Skin epidermis (tissue), 12 donors: ENCODE measurements at regions not wholly inside any gene's neighbourhood (a gene's known extent, or its start where the extent isn't known, plus 50 kb on each side); places are given as distances from the start of the nearest gene placed in this dataset.
"Not testable (repeated sequence)": the region's sequence is repeated elsewhere in the genome, so short reads cannot be mapped to it uniquely, and the experiment has no call there.

ENCODE experiments used
- H3K27ac ChIP-seq, 21 experiments: fragments of 200-600 bp; sonication (generic) in 11 of 21; one replicate each; pipeline ENCODE4 v1.5.0; 2020; ENCODE audit warnings: mild to moderate bottlenecking in 3 of 21, inconsistent platforms in 2 of 21, moderate library complexity in 2 of 21
- H3K4me3 ChIP-seq, 7 experiments: fragments of 200-600 bp; sonication (generic) in 2 of 7; one replicate each; pipeline ENCODE4 v1.5.0; 2020; ENCODE audit warnings: inconsistent platforms in 2 of 7, mild to moderate bottlenecking in 2 of 7, moderate library complexity in 1 of 7

DNA sequence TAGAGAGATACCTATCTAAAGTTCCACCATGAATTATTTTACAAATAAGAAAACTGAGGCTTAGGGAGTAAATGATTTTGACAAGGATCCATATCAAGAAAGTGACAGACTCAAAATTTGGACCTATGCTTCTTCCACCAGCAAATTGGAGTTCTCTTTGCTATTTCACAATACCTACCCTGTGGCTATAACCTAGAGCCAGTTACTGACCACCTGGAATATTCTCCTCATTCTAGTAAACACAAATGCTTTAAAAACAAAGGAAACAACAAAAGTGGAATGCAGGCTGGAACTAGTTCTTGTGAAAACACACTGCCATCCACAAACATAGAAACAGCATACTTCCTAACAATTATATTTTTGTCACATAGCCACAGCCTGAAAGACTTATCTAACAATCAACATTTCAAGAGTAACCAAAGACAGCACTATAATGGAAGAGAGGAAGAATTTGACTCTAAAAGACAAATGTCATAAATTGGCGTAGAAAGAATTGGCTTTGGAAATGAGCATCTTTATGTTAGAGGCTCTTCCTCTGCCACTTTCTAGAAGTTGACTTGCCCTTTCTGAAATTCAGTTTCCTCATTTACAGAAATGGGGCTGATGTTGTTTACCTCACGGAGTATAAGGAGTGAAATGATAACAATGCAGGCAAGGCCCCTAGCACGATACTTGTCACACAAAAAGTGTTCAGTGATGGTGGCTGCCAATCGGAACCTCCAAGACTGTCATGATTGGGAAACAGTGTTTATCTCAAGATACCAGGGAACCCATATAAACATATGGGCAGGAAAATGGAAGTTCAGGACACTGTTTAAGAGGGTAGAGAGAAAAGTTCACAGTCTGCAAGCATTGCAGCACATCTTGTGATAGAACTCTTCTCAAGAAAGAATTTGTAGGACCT lies 138.6 kb upstream of the LGR5 start:
- Histone ChIP-seq H3K27ac (no peak overlapping the region), H3K4me3 (no peak overlapping the region)

DNA sequence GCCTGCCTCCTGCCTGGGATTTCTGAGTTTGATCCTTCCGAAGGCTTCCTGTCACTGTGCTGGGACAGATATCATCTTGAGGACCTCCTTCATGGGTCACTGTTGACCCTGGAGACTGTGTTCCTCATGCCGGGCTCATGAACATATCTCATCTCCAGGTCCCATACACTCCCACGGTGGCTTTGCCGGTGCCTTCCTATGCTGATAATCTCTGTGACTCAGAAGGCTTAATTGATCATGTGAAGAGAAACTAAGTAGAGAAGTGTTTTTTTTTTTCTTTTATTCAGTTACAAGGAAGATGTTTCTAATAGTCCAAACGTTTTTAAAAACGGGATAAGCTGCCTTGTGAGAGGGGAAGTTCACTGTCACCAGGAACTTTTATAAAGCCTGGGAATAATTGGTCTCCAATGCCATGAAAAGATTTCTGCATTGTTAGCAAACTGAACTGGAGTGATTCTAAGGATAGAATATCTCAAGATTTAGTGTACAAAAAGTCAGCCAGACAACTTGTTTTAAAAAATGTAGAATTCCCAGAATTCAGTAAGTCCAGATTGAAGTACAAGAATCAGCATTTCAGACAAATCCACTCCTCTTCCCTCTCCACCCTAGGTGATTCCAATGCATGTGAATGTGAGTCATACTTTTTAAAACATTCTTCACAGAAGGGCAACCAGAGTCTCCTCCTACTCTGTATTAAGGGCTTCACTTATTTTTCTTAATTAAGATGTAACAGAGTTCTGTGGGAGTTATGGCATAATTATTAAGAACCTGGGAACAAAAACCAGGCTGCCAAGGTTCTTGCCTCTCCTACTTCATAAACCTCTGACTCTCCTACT lies 139.8 kb upstream of the LGR5 start:
- peak overlapping the region in 5 of 21 experiments; percentile 9 to 75 (median 50) for H3K27ac ChIP-seq

DNA sequence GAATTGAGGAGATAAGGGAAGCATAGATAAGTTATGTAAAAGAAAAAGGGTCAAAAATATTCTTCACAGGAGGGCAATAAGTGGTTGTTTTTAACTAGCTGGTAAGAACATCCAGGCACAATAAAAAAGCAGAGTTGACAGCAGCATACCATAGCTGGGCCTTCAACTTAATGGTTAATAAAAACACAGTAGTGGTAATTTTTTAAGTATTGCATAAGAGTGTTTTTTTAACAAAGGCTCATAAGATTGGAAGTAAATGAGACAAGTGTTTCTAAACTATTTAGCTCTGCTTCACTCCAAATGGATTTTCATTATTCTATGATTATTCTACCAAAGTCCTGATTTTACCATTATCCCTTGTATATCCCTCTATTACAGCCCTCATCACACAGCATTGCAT lies 140.1 kb upstream of the TSPAN8 start:
- Histone ChIP-seq H3K27ac (peak overlapping the region in 2 of 21 experiments; percentile 7 to 18), H3K4me3 (no peak overlapping the region)

More for the DNA sequence above, 139.8 kb upstream of the LGR5 start:
- no peak overlapping the region for H3K4me3 ChIP-seq

DNA sequence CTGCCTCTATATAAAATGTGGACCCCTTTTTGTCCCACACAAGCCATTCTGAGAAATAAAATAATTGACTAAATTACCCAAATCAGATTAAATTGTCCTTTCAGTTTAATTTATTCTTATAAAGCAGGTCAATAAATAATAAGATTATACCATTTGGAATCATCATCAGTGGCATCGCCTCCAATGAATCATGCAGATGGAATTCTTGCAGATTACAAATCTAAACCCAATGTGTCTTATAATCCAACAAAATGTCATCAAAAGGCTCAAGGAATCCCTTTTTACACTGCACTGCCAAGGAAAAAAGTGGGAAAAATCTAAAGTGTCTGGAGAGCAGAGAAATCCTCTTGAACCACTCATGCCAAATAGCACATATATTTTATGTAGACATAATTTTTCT lies 138.2 kb upstream of the TSPAN8 start:
- Histone ChIP-seq H3K4me3 (no peak overlapping the region), H3K27ac (no peak overlapping the region)

DNA sequence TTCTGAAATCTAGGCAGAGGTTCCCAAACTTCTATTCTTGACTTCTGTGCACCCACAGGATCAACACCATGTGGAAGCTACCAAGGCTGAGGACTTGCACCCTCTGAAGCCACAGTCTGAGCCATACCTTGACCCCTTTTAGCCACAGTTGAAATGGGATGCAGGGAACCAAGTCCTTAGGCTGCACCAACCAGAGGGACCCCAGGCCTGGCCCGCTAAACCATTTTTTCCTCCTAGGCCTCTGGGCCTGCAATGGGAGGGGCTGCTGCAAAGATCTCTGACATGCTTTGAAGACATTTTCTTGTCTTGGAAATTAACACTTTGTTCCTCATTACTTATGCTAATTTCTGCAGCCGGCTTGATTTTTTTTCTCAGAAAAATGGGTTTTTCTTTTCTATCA lies 133.9 kb upstream of the TSPAN8 start:
- H3K4me3 ChIP-seq: no peak overlapping the region
- H3K27ac ChIP-seq: no peak overlapping the region

DNA sequence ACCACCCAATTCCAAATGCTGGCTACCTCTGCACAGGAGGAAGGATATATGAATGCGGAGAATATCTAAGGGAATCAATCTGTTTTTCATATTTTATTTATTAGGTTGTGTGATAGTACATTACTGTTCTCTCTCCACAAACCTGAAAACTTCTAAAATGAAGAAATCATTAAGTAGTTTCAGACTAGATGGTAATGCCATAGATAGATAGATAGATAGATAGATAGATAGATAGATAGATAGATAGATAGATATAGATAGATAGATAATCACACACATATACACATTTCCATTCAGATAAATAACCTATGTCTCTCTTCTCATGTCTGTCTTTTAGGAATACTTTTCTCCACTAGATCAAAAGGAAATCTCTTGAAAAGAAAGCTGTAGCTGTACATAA lies 126.1 kb upstream of the TSPAN8 start:
- H3K27ac ChIP-seq: no peak overlapping the region
- H3K4me3 ChIP-seq: no peak overlapping the region

DNA sequence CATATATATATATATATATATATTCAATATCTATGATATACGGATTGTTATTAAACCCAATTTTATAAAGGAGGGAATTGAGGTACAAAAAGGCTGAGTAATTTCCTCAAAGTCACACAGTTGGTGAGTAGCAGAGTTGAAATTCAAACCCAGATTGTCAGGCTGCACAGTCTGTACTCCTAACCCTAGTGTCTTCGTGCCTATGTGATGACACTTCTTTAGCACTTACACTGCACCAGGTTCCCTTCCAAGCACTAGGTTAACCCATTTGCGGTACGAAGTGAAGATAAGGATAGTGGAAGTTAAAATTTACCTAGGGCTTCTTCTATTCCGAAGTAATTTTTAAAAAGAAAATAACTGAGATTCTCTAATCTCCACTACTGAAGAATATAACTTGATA lies 125.1 kb upstream of the TSPAN8 start:
- H3K4me3 ChIP-seq: no peak overlapping the region
- no peak overlapping the region for H3K27ac ChIP-seq

DNA sequence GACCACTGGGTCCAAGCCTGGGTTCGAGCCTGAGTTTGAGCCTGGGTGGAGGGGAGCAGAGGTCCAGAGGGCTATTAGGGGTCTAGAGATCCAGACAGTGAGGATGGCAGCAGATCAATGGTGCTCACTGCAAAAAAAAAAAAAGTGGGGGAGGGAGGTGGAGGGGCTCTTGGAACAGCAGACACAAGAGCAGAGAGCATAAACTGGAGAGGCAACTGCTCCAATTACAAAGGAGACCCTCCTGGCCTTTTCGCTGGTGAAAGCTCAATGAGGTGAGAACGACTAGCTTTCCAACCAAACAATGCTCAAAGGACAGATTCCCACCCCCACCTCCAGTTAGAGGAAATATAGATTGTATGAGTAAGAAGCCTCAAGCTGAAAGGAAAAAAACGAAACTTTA lies 124.2 kb upstream of the TSPAN8 start:
- Histone ChIP-seq H3K4me3 (no peak overlapping the region), H3K27ac (no peak overlapping the region)

DNA sequence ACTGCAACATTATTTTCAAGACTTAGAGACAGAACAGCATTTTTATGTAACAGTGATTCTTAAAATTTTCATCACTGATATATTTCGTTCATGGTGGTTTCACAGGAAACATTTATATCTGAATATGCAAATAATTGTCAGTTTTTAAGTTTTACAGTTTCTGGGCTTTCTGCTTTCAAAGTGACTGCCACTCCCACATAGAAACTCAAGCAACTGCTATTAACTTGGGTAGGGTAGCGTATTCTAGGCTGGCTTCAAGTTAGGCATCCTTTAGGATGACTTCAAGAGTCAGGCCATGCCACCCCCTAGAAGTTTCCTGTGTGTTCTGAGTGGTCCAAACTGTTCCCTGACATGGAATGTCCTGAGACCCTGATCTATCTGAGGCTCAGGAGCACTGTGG lies 123.6 kb upstream of the TSPAN8 start:
- Histone ChIP-seq H3K27ac (no peak overlapping the region), H3K4me3 (no peak overlapping the region)

DNA sequence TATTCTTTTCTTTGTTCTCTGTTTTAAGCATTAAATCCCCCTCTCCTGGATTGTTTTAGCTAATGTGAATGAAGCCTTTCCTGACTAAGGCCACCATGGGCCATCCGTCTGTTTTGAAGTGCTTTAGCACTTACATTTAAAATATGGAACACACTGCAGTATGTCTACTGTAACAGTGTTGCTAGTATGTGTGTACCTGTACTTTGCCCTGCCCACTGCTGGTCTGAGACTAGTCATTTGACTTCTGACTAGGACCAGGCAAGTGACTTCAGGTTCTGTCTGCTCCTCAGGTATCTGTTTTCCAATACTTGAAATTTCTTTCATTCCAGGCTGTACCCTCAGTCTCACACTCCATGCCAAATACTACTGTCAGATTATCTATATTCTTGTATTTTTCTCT lies 120.1 kb upstream of the TSPAN8 start:
- Histone ChIP-seq H3K4me3 (no peak overlapping the region), H3K27ac (no peak overlapping the region)

DNA sequence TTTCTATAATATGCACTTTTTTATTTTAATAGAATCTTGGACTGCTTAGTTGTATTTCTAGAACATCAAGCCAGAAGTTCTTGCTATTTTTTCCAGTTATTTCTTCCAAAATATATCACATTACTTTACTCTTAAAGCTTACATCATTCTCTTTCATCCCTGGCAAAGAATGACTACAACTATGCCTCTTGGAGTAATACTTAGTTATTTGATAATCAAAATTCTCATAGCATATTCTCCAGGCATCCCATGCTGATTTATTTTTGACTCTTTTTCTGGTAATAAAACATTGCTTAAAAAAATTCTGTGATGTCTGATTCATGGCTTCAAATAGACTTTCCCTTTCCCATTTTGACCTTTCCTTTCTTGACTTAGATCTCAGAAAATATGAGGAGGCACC lies 118.7 kb upstream of the TSPAN8 start:
- Histone ChIP-seq H3K4me3 (no peak overlapping the region), H3K27ac (no peak overlapping the region)

DNA sequence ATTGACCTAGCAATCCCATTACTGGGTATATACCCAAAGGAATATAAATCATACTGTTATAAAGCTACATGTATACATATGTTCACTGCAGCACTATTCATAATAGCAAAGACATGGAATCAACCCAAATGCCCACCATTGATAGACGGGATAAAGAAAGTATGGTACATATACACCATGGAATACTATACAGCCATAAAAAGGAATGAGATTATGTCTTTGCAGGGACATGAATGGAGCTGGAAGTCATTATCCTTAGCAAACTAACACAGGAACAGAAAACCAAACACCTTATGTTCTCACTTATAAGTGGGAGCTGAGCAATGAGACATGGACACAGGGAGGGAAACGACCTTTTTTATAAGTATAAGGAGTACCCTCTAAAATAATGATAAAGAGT lies 113.0 kb upstream of the TSPAN8 start:
- not testable (repeated sequence) for H3K4me3 ChIP-seq, H3K27ac ChIP-seq

DNA sequence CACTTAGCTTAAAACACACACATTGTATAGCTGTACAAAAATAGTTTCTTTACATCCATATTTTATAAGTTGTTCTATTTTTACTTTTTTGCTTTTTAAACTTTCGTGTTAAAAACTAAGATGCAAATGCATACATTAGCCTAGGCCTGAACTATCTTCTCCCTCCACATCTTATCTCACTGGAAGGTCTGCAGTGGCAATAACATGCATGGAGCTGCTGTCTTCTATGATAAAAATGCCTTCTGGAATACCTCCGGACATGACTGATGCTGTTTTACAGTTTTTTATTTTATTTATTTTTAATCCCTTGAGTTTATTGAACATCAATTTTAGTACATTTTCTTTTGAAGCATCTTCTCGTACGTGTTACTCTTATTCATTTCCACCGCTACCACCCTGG lies 112.3 kb upstream of the TSPAN8 start:
- H3K4me3 ChIP-seq: no peak overlapping the region

DNA sequence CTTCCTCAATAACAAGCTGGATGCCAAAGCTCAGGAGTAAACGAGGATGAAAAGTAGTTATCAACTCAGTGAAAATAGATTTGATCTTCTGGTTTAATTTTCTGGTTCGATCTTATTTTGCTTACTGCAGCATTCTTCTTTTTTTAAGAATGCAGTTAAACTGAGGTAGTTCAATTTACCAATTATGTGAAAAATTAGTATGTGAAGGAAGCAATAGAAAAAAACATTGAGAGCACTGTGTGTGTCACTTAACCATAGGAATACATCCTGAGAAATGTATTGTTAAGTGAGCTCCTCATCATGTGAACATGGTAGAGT lies 111.4 kb upstream of the TSPAN8 start:
- no peak overlapping the region for H3K27ac ChIP-seq

More for the DNA sequence above, 112.3 kb upstream of the TSPAN8 start:
- no peak overlapping the region for H3K27ac ChIP-seq

DNA sequence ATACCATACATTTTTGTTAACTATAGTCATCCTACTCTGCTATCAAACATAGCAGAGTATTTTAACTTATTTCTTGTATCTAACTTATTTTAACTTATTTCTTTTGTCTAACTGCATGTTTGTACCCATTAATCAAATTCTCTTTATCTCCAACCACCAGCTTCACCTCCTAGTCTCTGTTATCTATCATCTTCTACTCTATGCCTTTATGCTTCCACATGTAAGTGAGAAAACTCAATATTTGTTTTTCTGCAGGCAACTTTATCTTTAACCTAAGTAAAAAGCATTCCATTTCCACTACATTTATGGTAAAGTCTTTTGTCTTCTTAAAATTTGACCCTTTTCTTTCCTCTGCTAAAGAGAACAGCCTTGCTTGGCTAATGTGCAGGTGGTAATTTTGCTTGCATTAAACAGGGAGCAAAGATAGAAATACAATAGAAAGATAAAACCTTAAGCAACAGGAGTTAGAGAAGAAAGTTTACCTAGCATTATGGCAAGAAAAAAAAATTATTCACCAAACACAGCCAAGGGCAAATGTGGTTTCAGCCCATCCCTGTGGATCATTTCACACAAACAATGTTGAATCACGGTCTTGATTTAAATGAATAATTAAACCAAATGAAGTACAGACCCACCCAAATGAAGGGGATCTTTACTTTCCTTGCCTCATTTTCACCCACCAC lies 110.9 kb upstream of the TSPAN8 start:
- Histone ChIP-seq H3K27ac (no peak overlapping the region), H3K4me3 (no peak overlapping the region)

More for the DNA sequence above, 111.4 kb upstream of the TSPAN8 start:
- no peak overlapping the region for H3K4me3 ChIP-seq

DNA sequence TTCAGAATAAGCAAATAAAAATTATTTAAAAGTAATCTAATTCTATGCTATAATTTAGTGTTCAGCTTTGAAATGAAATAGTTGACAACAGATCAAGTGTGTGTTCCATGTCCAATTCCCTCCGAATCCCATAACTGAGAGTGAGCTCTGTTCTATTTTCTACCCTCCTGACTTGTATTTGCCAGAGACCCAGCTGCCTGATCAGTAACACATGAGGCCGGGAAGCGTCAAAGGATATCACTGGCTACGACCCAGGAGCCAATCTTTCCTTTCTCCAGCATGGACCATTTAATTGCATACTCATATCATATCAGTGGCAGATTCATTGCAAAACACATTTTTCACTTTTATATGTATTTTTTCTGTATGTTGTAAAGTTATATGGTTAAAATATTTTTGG lies 108.8 kb upstream of the TSPAN8 start:
- no peak overlapping the region for H3K27ac ChIP-seq
- no peak overlapping the region for H3K4me3 ChIP-seq

DNA sequence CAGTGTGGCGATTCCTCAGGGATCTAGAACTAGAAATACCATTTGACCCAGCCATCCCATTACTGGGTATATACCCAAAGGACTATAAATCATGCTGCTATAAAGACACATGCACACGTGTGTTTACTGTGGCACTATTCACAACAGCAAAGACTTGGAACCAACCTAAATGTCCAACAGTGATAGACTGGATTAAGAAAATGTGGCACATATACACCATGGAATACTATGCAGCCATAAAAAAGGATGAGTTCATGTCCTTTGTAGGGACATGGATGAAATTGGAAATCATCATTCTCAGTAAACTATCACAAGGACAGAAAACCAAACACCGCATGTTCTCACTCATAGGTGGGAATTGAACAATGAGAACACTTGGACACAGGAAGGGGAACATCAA lies 107.9 kb upstream of the TSPAN8 start:
- not testable (repeated sequence) for H3K4me3 ChIP-seq, H3K27ac ChIP-seq

DNA sequence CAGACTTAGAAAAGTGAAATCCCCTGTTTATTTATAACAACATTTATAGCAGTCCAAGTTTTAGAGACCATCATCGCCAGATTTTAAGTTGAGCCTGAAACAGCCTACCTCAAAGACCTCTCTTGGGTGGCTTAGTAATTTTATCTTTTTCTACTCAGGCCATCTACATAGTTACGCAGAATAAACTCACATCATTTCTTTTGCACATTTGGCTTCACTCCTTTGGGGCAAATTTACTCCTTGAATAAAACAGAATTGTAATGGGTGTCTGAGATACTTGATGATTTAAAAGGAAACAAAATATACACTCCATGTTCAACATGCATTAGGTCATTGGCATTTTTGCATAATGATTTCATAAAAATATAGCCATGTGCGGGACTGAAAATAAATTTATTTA lies 104.7 kb upstream of the TSPAN8 start:
- no peak overlapping the region for H3K4me3 ChIP-seq

DNA sequence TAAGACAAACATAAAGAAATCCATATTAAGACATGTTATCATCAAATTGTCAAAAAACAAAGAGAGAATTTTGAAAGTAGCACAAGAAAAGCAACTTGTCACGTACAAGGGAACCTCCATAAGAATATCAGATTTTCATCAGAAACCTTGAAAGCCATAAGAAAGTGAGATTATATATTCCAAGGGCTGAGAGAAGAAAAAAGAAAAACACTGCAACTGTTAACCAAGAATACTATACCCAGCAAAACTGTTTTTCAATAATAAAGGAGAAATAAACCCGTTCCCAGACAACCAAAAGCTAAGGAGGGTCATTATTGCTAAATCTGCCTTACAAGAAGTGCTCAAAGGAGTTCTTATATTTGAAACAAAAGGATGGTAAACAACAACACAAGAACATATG lies 94.7 kb upstream of the TSPAN8 start:
- H3K4me3 ChIP-seq: no peak overlapping the region
- H3K27ac ChIP-seq: no peak overlapping the region

More for the DNA sequence above, 104.7 kb upstream of the TSPAN8 start:
- no peak overlapping the region for H3K27ac ChIP-seq

DNA sequence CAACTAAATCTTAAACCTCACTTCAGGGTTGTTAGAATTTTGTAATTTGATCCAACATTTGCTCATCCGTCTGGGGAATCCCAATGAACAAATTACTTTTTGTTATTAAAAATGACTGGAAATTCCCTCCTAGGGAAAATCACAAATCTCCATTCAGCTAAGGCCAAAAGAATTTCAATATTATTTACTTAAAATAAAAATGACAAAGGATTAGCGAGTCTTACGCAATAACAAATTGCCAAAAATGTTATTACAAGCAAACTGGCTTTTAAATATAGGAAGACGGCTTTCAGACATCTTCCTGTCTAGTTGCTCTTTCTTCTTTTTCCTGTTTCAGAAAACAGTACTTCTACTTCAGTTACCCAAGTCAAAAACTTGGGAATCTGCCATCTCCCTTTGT lies 92.4 kb upstream of the TSPAN8 start:
- H3K27ac ChIP-seq: no peak overlapping the region
- no peak overlapping the region for H3K4me3 ChIP-seq

DNA sequence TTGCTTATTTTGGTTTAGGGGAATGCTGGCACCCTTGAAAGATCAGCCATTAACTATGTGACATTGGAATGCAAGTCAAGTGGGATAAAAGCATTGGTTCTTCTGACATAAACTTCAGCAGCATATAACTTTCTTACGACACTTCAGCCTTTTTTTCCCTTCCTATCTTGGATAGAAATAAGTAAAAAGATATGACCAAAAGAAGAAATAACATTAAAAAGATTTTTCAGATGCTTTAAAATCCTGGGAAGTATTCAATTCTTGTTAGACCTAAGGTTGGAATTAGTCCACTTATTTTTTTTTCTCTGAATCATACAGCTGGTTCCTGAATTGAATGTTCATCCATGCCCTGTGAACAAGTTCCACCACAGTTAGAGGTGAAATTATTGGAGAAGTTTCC lies 85.6 kb upstream of the TSPAN8 start:
- no peak overlapping the region for H3K4me3 ChIP-seq
- H3K27ac ChIP-seq: no peak overlapping the region
